ENCODE measurements at regions not wholly inside any gene's neighbourhood (a gene's known extent, or its start where the extent isn't known, plus 50 kb on each side); places are given as distances from the start of the nearest gene placed in this dataset.

GRCh38 chr1:104797982-104798381 is 1048.3 kb downstream of the AMY1C start:
- Histone ChIP-seq H3K4me2 (ENCODE audit: low read length) (no peak overlapping the region), H3K27ac (ENCODE audit: low read depth, low read length, poor library complexity, severe bottlenecking) (no peak overlapping the region), H3K9me3 (ENCODE audit: low read length) (no peaks in the 10 kb centered on the region), H3K4me1 (ENCODE audit: insufficient read depth, low read length, poor library complexity, severe bottlenecking) (no peaks in the 10 kb centered on the region), H2AFZ (ENCODE audit: low read length) (no peak overlapping the region), H4K20me1 (ENCODE audit: insufficient read depth, low read length) (no peaks in the 10 kb centered on the region), H3K4me3 (ENCODE audit: low read depth, low read length, poor library complexity, severe bottlenecking) (no peak overlapping the region), H3K9me2 (ENCODE audit: insufficient read depth, low read length) (no peaks in the 10 kb centered on the region), H3K36me3 (ENCODE audit: insufficient read depth, low read length) (no peaks in the 10 kb centered on the region), H3K79me2 (ENCODE audit: insufficient read depth, low read depth, low read length) (no peaks in the 10 kb centered on the region)
- TF ChIP-seq EZH2phosphoT487 (IDR thresholded peaks at IDR 0.05; ENCODE audit: borderline replicate concordance, low read depth, low read length): no peak
- no peak for TF ChIP-seq CTCF (conservative IDR thresholded peaks at IDR 0.05; ENCODE audit: low read length)
- DNase-seq (ENCODE audit: low spot score): no peak
- POLR2A ChIA-PET: interaction anchor here (0.7 kb wide), 1 partner anchor 604 kb away, joined by 3 read pairs; no protein-coding TSS in a partner anchor
- BruUV-seq (replicated peaks): no TSS peak
- intact Hi-C loops (cut with micrococcal nuclease; ENCODE audit: unreplicated experiment): no loop called here
- CTCF ChIA-PET (ENCODE audit: unreplicated experiment): no interaction called here

GRCh38 chr1:104801344-104801743 is 1051.6 kb downstream of the AMY1C start:
- H4K20me1 ChIP-seq (ENCODE audit: insufficient read depth, low read length): no peaks in the 10 kb centered on the region
- H3K79me2 ChIP-seq (ENCODE audit: insufficient read depth, low read depth, low read length): no peaks in the 10 kb centered on the region
- H3K4me1 ChIP-seq (ENCODE audit: insufficient read depth, low read length, poor library complexity, severe bottlenecking): no peaks in the 10 kb centered on the region
- ChIA-PET CTCF (ENCODE audit: unreplicated experiment) (no interaction called here), POLR2A (no interaction called here)
- no peak overlapping the region for H3K4me3 ChIP-seq (ENCODE audit: low read depth, low read length, poor library complexity, severe bottlenecking)
- no peaks in the 10 kb centered on the region for H3K36me3 ChIP-seq (ENCODE audit: insufficient read depth, low read length)
- H3K9me3 ChIP-seq (ENCODE audit: low read length): no peaks in the 10 kb centered on the region
- no peak for DNase-seq (ENCODE audit: low spot score)
- intact Hi-C loops (cut with micrococcal nuclease; ENCODE audit: unreplicated experiment): no loop called here
- H3K27ac ChIP-seq (ENCODE audit: low read depth, low read length, poor library complexity, severe bottlenecking): no peak overlapping the region
- no peak overlapping the region for H3K4me2 ChIP-seq (ENCODE audit: low read length)
- H2AFZ ChIP-seq (ENCODE audit: low read length): no peak overlapping the region
- no TSS peak for BruUV-seq (replicated peaks)
- no peaks in the 10 kb centered on the region for H3K9me2 ChIP-seq (ENCODE audit: insufficient read depth, low read length)
- TF ChIP-seq CTCF (conservative IDR thresholded peaks at IDR 0.05; ENCODE audit: low read length) (no peak), EZH2phosphoT487 (IDR thresholded peaks at IDR 0.05; ENCODE audit: borderline replicate concordance, low read depth, low read length) (no peak)

- no peaks in the 10 kb centered on the region for H3K36me3 ChIP-seq (ENCODE audit: insufficient read depth, low read length)
- BruUV-seq (replicated peaks): no TSS peak
- intact Hi-C loops (cut with micrococcal nuclease; ENCODE audit: unreplicated experiment): no loop called here
- H3K27ac ChIP-seq (ENCODE audit: low read depth, low read length, poor library complexity, severe bottlenecking): no peak overlapping the region
- ChIA-PET POLR2A (no interaction called here), CTCF (ENCODE audit: unreplicated experiment) (no interaction called here)
- no peaks in the 10 kb centered on the region for H3K4me1 ChIP-seq (ENCODE audit: insufficient read depth, low read length, poor library complexity, severe bottlenecking)
- DNase-seq (ENCODE audit: low spot score): no peak
- H3K4me2 ChIP-seq (ENCODE audit: low read length): no peak overlapping the region
- TF ChIP-seq EZH2phosphoT487 (IDR thresholded peaks at IDR 0.05; ENCODE audit: borderline replicate concordance, low read depth, low read length) (no peak), CTCF (conservative IDR thresholded peaks at IDR 0.05; ENCODE audit: low read length) (no peak)
- no peaks in the 10 kb centered on the region for H4K20me1 ChIP-seq (ENCODE audit: insufficient read depth, low read length)
- H3K9me3 ChIP-seq (ENCODE audit: low read length): no peaks in the 10 kb centered on the region
- H3K4me3 ChIP-seq (ENCODE audit: low read depth, low read length, poor library complexity, severe bottlenecking): no peak overlapping the region
- no peaks in the 10 kb centered on the region for H3K79me2 ChIP-seq (ENCODE audit: insufficient read depth, low read depth, low read length)
- no peaks in the 10 kb centered on the region for H3K9me2 ChIP-seq (ENCODE audit: insufficient read depth, low read length)
- H2AFZ ChIP-seq (ENCODE audit: low read length): no peak overlapping the region
Measured at GRCh38 chr1:104804147-104804546, 1054.4 kb downstream of the AMY1C start.

Data from OCI-LY7 (cell line).